GM12874 (cell line): ENCODE measurements at regions not wholly inside any gene's neighbourhood (a gene's known extent, or its start where the extent isn't known, plus 50 kb on each side); places are given as distances from the start of the nearest gene placed in this dataset.

ENCODE experiments used
- CTCF ChIP-seq: IDR thresholded peaks from 2 replicates; pipeline ENCODE4 v1.5.1; 2011; ENCODE audit warnings: low read depth, mild to moderate bottlenecking, control low read depth, low read length, moderate library complexity; ENCODE audit not compliant: insufficient read depth

- no peak for TF ChIP-seq CTCF
Observed at GRCh38 chr2:239747771-239748170, 277.4 kb downstream of the NDUFA10 start.

GRCh38 chr2:239747274-239747673 lies 277.9 kb downstream of the NDUFA10 start:
- no peak for TF ChIP-seq CTCF

- TF ChIP-seq CTCF = no peak
Observed at GRCh38 chr2:239746559-239747246, 278.4 kb downstream of the NDUFA10 start.

GRCh38 chr2:239745386-239746227 lies 279.5 kb downstream of the NDUFA10 start:
- TF ChIP-seq CTCF = no peak

DNA sequence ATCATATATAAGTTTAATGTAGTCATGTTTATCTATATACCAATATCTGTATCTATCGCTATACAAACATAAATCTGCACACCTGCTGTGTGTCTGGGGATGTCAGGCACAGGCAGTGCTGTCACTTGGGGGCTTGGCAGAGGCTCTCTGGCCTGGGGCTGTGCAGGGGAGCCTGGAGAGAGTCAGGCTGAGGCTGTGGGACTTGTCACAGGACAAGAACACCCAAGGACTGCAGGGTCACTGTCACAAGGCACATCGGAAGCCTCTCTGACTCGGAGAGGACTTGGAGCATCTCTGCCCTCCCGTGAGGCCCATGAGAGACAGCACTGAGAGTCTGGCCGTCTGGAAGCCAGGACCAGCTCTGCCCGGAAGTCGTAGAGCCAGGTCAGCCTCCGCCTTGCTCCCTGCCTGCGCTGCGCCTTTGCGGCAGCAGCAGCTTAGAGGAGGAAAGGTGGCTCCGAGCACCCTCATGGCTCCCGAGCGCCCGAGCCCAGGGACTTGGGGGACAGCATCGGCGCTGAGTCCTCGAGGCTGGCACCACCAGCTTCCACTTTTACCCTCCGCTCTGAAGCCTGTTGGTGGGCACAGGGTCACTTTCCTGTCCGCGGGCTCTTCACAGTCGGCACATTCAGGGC lies 280.3 kb downstream of the NDUFA10 start:
- TF ChIP-seq CTCF = no peak

- no peak for TF ChIP-seq CTCF
Observed at GRCh38 chr2:239743206-239743605, 281.9 kb downstream of the NDUFA10 start.

GRCh38 chr2:239742377-239742776 lies 282.8 kb downstream of the NDUFA10 start:
- TF ChIP-seq CTCF = no peak
